ENCODE measurements at regions not wholly inside any gene's neighbourhood (a gene's known extent, or its start where the extent isn't known, plus 50 kb on each side); places are given as distances from the start of the nearest gene placed in this dataset.
"Not testable (repeated sequence)": the region's sequence is repeated elsewhere in the genome, so short reads cannot be mapped to it uniquely, and the experiment has no call there.

GRCh38 chr5:67619235-67619634, 422.6 kb upstream of the CD180 start:
- DNase-seq: no peak

- no peak for DNase-seq
Measured at GRCh38 chr5:67617051-67617450, 420.5 kb upstream of the CD180 start.

GRCh38 chr5:67612961-67613360, 416.4 kb upstream of the CD180 start:
- DNase-seq: no peak

- no peak for DNase-seq
Measured at GRCh38 chr5:67610186-67610912, 413.8 kb upstream of the CD180 start.

GRCh38 chr5:67607958-67608357, 411.4 kb upstream of the CD180 start:
- DNase-seq: no peak

- no peak for DNase-seq
Measured at GRCh38 chr5:67606586-67606947, 410.0 kb upstream of the CD180 start.

GRCh38 chr5:67605730-67606585, 409.4 kb upstream of the CD180 start:
- DNase-seq: no peak

- DNase-seq: no peak
Measured at GRCh38 chr5:67591491-67591890, 394.9 kb upstream of the CD180 start.

- no peak for DNase-seq
Measured at GRCh38 chr5:67588389-67588788, 391.8 kb upstream of the CD180 start.

GRCh38 chr5:67581203-67581602, 384.6 kb upstream of the CD180 start:
- DNase-seq: no peak

GRCh38 chr5:67578011-67578410, 381.4 kb upstream of the CD180 start:
- no peak for DNase-seq

GRCh38 chr5:67577424-67577823, 380.8 kb upstream of the CD180 start:
- no peak for DNase-seq

- DNase-seq: no peak
Measured at GRCh38 chr5:67576112-67576511, 379.5 kb upstream of the CD180 start.

- DNase-seq: no peak
Measured at GRCh38 chr5:67575087-67575486, 378.5 kb upstream of the CD180 start.

GRCh38 chr5:67561151-67561932, 364.7 kb upstream of the CD180 start:
- no peak for DNase-seq

- DNase-seq: no peak
Measured at GRCh38 chr5:67552773-67553172, 356.2 kb upstream of the CD180 start.

- no peak for DNase-seq
Measured at GRCh38 chr5:67549947-67550346, 353.3 kb upstream of the CD180 start.

GRCh38 chr5:67549296-67549618, 352.7 kb upstream of the CD180 start:
- DNase-seq: no peak

GRCh38 chr5:67548520-67549295, 352.1 kb upstream of the CD180 start:
- DNase-seq: no peak

GRCh38 chr5:67547682-67548081, 351.1 kb upstream of the CD180 start:
- no peak for DNase-seq

GRCh38 chr5:67544942-67545341, 348.3 kb upstream of the CD180 start:
- not testable (repeated sequence) for DNase-seq

GRCh38 chr5:67543720-67544270, 347.2 kb upstream of the CD180 start:
- no peak for DNase-seq

GRCh38 chr5:67542479-67542878, 345.9 kb upstream of the CD180 start:
- no peak for DNase-seq
